NCI-H2107 treated with DMSO at 0.1 percent for 48 hours (cell line): ENCODE measurements at regions not wholly inside any gene's neighbourhood (a gene's known extent, or its start where the extent isn't known, plus 50 kb on each side); places are given as distances from the start of the nearest gene placed in this dataset.

Source experiments
- DNase-seq: peaks from one replicate; lab custom pipeline; 2025; ENCODE audit not compliant: unreplicated experiment; lab: John Stamatoyannopoulos, UW

DNA sequence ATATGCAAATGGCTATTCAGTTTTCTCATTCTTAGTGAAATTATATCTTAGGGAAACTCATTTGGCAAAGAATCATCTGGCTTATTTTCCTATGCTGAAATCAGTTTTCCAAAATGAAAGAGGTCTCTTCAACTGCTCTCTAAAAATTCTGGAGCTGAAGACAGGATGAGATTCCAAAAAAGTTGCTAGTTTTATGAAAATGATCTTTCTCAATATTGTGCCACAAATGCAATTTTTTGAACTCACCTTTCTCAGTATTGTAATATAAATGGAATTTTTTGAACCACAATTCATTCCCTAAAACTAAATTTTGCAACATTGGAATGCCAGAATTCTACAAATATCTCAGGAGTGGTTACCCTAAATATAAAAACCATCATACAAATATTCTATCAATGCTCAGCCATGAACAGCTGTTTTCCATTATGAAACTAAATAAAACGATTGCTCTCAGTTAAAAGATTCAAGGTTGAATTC lies 147.7 kb upstream of the PKDCC start:
- no peak for DNase-seq

DNA sequence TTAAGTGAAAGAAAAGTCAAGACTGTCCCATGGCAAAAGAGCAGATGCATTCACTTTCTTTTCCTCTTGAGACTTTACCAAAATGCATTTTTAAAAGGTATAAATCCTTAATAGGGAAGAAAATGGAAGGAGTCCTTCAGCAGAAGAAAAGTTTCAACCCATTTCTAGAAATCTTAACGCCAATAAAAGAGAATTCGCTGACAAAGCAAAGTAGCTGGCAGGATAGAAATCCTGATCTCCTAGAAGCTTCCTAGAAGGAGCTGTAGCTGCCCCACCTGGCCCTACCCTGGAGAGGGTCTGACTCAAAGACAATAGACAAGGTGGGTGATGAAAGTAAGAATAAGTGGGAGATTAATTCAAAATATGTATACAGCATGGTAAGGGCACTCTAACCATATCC lies 144.9 kb upstream of the PKDCC start:
- DNase-seq = no peak

DNA sequence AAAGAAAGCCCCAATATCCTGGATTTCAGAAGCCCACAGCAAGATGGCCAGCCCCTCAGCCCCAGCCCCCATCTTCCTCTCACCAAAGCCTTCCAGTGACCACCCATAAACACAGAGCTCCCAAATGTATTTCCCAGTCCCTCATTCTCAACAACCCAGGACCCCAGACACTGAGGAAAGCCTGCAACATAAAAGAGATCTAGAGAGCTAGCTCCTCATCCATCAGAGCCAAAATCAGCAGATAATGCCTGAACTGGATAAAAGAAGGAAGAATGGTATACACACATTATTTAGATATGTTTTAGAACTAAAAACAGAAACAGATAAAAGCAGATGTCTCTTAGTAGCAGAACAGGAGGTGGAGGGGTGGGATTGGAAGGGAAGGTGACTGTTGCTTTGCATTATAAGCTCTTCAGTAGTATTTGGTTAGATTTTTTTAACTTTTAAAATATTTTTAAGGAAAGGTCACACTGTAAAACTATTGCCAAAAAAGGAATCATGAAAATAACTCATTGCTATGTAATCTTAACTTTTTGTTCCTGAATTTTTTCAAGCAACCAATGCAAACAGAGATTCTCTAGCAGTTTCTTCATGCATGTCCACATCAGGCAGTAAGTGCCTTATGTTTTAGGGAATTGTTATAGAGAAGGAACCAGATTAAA lies 144.2 kb upstream of the PKDCC start:
- DNase-seq = no peak

DNA sequence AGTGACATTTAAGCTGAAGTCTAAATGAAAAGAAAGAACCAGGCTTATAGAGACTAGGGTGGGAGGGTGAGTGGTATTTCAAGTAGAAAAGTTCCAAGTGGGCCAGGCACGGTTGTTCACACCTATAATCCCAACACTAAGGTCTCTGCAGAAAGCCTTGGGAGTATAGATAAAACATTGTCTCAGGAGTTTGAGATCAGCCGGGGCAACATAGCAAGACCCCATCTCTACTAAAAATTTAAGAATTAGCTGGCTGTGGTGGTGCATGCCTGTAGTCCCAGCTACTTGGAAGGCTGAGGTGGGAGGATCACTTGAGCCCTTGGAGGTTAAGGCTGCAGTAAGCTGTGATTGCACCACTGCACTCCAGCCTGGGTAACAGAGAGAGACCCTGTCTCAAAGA lies 143.4 kb upstream of the PKDCC start:
- no peak for DNase-seq

DNA sequence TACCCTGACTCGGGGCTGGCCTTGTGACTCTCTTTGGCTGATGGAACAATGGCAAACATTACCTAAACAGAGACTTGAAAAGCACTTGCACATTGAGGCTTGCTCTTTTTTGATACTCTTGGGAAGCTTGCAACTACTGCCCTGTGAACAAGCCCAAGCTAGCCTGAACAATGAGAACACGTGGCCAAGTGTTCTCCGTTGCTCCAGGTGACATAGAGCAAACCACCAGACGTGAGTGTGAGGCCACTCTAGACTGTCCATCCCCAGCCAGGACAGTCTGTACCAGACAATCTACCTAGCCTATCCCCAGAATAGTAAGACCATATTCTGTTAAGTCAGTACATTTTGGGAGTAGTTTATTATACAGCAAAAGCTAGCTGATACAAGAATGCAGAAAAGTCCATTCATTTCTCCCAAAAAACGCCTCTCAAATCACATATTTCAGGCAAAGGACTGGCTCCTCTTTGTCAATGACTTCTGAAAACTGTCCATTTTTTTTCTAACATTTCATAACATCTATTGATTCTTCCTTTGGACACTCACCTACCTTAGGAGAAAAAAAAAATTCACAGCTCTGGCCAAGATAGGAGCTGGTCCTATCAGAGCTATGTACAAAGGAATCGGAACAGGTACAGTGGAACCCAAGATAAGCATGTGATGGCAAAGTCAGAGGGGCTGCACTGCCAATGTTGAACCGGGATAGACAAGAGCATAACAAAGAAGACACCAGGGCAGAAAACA lies 142.1 kb upstream of the PKDCC start:
- DNase-seq = no peak

DNA sequence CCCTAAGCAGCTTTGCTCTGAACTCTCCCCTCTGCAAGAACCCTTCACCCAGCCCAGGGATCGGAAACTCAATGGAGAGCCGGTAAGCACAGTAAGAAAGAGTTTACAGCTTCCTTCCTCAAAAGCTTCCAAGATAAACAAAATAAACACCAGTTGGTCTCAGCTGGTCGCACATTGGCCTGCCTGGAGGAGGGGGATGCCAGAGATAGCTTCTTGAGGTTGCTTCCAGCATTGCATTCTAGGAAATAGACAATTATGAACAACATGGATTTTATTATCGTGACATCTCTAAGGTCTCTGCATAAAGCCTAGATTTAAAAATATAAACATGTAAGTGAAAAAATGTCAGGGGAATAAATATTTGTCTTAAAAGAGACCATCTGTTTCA lies 141.5 kb upstream of the PKDCC start:
- DNase-seq = no peak

DNA sequence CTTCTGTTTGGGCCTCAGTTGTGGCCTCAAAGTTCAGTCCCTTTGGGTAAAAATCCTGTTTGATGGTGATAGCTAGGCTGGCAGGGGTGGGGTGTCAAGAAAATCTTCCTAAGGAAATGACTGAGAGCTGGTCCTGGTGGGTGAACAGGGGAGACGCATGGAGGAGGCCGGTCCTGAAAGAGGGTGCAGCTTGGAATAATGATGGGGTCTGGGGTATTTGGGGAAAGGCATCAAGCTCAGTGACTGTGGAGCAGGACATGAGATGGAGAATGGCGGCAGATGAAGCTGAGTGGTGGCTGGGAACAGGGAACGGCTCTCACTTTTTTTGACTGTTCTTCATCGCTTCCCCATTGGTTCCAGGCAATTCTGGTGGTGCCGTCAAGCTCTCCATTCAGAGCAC lies 140.7 kb upstream of the PKDCC start:
- no peak for DNase-seq

DNA sequence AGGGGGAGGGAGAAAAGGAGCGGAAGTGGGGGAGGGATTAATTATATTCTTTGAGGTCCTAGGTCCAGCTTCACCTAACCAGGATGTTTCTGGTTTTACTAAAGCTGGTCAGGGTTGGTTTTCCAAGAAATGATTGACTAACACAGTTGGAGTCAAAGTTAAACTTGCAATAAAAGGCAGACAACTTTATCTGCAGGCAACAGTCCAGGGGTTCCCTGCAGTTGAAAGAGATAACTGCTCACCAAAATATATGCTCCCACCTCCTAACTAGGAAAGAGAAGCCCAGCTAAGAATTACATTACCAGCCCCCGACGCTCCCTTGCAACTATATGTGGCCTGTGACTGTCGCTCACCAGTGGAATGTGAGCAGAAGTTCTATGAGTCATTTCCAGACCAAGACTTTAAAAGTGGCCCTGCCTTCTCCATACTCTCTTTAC lies 140.0 kb upstream of the PKDCC start:
- no peak for DNase-seq

DNA sequence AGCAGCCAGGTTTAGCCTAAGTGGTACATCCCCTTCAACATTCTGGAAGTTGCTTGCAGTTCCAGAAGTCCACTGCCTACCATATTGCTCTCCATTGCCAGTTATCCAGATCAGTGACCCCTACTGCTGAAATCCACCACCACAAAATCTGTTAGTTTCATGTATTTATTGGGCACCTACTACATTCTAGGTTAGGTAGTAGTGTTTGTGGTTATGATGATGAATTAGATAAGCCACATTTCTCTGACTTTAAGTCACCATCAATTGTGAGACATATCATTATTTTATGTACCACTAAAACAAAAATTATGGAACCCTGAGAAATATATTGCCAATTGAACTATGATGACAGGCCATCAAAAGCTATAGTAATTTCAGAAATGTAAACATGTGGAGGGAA lies 139.5 kb upstream of the PKDCC start:
- DNase-seq = no peak

DNA sequence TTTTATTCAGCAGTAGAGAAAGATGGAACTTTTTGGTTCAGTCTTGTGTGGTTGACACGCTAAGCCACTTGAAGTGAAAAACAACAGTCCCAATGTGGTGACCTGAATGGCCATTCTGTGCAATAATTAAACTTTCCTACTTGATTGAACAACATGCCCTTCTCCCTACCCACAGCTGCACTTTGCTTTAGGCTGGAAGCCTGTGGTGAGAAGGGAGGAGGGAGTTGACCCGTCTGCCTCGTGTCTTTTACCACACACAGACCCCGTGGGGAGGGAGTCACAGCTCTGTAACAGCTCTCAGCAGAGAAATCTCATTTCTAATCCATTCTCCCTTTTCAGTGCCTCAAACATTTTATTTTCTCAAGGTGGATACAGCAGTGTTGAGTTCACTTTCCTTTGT lies 138.2 kb upstream of the PKDCC start:
- DNase-seq = no peak

DNA sequence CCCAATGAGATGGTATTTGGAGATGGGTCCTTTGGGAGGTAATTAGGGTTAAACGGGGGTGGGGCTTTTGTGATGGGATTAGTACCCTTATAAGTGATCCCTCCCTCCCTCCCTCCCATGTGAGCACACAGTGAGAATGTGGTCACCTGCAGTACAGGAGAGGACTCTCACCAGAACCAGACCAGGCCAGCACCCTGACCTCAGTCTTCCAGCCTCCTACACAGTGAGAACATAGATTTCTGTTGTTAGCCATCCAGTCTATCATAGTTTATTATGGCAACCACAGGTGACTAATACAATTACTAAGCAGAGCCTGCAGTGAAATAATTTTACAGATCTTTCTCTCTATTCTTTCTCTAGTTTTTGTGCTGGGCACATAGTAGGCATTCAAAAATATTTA lies 137.7 kb upstream of the PKDCC start:
- no peak for DNase-seq

DNA sequence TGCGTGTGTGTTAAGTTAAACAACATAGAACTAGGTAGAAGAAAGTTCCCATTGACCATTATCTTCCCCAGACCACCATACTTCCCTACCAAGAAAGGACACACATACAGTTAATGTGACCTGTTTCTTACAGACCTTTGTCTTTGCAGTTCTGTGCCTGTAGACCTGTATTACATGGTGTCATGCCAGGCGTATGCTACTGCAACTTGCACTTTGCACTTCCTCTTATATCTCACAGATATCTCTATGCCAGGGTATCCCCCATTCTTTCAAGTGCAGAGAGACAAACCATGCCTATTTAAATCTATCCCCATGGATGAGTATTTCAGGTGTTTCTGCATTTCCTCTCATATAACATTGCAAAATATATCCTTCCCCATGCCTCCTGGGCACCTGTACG lies 136.8 kb upstream of the PKDCC start:
- no peak for DNase-seq

DNA sequence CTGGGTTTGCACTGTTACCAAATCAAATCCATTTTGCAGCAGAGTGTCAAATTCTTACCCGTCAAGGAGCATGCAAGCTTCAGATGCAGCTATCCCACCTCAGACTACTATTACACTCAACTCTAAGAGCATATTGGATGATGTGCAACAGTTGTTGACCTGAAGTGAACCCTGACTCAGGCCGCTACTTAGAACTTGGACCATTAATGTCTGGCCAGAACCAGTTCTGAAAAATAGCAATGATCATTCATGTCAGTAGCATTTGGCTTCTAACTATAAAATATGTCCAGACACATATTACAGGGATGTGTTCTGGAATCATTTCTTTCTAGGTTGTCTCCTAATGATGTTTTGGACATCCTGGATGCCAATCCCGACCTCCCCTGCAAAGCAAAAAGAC lies 135.5 kb upstream of the PKDCC start:
- DNase-seq = no peak

DNA sequence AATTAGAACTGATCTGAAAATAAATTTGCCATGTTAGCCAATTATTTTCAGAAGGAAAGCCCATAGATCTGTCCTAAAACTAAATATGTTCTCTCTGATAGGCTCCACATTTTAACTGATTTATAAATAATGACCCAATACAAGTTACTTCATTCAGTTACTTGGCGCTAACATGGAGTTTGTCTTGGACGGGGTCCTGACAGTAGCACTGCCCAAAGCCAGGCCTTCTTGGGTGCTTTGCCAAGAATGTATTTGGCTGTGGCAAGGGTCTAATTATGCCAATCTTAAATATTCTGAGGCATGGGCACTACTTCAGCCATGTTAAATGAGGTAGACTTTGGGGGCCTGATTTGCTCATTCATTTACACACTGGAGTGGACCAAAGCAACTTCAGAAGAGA lies 135.0 kb upstream of the PKDCC start:
- no peak for DNase-seq

DNA sequence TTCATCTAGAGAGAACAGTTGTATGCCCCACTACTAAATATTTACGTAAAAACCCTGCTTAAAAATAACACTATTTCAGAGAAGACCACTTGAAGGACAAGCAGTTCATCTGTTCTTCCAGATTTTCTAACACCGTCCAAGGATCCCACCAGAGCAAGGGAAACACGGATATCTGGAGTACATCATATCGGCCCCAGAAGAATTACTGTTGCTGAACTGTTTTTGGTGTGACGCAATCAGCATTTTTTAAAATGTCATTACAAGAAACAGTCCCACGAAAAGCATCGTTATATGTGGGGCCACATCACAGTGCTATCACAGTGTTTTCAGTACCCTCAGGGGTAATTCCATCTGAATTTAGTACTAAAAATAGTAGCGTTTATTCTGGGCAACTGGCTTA lies 134.5 kb upstream of the PKDCC start:
- DNase-seq = no peak

DNA sequence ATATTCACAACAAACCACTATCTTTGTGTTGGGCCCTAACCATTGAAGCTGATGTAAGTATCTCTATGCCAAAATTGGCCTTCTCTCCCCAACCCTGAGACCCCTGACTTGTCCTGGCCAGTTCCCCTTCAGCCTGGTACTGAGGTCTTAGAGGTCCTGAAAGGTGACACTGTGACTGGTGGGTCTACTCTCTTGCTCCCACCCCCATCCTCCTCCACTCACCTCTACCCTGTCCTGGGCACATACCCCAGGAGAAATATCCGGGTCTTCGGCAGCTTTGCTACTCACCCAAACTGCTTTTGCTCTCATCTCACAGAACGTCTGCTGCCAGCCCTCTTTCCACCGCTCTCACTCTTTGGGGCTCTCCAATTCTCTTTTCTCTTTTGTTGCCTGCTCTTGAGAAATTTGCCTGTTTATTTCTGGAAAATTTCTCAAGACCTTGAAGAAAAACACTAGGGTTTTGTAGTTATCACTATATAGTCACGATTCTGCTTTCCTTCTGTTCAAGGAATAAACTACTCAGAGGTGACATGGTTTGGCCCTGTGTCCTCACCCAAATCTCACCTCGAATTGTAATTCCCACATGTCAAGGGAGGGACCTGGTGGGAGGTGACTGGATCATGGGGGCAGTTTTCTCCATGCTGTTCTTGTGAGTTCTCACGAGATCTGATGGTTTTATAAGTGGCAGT lies 133.8 kb upstream of the PKDCC start:
- no peak for DNase-seq

DNA sequence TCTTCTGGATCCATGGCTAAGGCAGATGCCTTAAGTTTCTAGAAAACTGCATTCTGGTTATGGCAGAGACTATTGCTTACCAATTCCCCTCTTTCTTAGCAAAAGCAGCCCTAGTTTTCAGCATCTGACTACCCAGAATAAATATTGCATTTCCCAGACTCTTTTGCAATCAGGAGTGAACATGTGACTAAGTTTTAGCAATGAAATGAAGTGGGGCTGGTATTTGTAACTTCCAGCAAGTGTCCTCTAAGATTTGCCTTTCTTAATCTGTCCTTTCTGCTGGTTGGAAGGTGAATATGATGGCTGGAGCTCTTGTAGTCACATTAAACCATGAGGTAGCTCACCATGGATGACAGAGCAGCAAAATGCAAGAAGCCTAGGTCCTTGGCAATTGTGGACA lies 132.9 kb upstream of the PKDCC start:
- no peak for DNase-seq

DNA sequence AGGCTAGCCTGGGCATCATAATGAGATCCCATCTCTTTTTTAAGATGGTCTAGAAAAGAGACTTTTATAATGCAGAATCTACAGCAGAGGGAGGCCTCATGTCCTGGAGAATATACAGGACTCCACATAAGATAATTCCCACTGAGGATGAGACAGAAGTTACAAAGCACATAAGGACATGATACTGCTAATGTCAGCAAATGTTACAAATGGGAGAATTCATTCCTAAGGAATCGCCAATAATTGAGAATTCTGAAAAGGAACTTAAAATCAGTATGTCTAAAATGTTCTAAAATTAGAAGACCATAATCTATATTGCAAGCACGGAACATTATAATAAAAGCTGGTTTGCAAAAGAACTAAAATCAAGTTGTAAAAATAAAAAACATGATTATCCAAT lies 131.6 kb upstream of the PKDCC start:
- DNase-seq = no peak

DNA sequence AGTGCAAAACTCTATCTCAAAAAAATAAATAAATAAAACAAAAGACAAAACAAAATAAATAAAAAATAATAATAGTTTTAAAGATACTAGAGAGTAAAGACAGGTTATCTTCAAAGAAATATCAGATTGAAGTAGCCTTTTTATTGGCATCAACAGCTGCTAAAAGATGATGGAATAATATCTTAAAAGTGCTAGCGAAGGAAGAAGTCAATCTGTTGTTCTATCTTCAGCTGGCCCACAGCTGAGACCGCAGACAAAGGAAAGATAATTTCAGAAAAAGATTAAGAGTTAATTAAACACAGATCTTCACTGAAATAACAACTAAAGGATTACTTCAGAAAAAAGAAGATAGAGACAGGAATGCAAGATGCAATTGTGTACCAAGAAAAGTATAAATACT lies 130.2 kb upstream of the PKDCC start:
- no peak for DNase-seq

DNA sequence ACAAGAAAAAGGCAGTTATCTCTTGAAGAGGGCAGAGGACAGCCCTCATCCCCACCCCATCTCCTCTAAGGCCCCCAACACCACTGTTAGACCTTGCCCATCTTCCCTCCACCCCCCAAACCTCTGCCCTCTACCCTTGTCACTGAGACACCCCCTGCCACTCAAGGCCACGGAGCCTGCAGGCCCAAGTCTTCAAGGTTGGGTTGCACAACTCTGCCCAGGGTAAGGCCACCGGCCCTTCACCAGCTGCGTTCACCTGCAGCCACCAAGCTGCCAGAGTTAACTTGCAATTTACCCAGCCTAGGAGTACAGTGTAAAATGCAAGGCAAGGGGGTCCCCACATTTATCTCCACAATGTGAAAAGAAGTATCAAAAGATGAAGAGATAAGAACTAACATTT lies 128.7 kb upstream of the PKDCC start:
- no peak for DNase-seq

DNA sequence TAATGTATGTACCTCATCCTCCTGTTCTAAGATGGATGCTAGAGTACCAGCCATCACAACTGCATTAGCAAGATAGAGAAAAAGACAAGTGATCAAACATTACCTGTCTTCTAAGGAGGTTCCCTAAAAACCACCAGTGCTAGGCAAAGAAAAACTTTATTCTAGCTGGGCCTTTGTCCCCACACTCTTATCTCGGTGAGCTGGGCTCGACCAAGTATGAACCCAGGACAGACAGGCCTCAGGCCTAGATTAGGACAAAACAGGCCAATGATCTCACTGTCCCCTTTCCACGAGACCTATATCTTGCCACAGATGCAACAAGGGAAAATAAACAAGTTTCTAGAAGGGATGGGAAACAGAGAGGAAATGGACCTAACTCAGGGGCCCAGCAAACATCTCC lies 127.6 kb upstream of the PKDCC start:
- no peak for DNase-seq

DNA sequence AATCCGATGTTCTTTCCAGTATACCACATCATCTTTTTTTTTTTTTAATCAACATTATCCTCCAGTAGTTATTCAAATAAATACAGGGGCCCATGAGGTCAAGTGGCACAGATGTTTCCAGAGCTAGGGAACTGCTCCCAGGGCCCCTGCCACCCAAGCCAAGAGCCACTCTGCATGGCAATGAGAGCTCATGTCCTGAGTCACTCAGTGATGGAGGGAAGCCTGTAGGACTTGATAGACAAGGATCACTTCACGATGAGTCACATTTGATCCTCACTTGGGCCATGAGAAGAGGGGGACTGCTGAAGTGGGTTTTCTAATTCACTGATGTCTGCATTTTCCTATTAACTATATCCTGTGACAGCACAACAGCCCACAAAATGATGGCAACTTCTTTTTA lies 127.0 kb upstream of the PKDCC start:
- no peak for DNase-seq
